ENCODE measurements at regions not wholly inside any gene's neighbourhood (a gene's known extent, or its start where the extent isn't known, plus 50 kb on each side); places are given as distances from the start of the nearest gene placed in this dataset.

DNA sequence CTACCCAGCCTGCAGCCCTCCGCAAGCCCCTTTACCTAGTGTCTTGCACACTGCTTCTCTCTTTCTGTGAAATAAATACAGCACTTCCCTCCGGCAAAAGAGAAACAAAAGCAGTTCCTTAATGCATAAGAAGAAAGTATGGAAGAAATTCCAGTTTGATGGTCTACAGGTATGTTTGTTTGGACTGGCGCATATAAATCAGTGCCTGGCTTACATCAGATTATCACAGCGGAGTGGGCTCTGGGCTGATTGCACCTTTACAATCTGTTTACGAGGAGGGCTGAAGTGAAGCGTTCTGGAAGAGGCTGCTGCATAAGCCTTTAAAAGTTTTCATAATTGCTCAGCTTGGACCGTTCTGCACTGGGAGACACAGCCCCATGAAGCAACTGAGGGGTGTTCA lies 153.5 kb upstream of the FOXF1 start:
- no peak for DNase-seq

DNA sequence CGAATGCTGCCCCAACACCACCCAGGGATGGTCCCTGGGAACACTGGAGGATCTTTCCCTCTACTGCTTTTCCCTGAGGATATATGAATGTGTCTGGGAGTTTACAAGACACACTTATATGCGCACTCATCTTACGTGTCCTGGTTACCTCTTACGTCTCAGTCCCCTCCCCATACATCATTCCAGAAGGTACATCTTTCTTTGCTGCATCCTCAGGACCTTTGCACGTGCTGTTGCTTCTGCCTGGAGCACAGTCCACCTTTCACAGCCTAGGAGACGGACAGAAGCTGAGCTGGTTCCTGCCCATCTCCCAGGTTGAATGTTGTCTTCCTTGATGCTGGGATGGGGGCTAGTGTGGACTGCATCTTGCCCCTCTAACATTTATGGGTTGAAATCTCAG lies 153.0 kb upstream of the FOXF1 start:
- DNase-seq, result no peak

DNA sequence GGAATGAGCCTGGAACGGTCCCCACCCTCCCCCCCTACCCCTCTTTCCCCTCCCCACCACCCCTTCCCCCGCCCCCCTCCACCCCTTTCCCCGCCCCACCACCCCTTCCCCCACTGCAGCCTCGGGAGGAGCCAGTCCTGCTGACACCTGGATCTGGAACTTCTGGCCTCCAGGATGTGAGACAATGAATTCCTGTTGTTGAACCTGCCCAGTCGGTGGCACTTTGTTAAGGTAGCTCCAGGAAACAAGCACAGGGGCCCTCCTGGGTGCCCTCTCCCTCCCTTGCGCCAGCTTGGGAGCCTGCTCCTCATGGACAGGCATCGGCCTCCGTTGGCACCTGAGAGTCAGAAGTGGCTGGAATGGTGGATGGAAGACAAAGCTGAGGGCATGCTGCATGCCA lies 152.4 kb upstream of the FOXF1 start:
- DNase-seq, result no peak

DNA sequence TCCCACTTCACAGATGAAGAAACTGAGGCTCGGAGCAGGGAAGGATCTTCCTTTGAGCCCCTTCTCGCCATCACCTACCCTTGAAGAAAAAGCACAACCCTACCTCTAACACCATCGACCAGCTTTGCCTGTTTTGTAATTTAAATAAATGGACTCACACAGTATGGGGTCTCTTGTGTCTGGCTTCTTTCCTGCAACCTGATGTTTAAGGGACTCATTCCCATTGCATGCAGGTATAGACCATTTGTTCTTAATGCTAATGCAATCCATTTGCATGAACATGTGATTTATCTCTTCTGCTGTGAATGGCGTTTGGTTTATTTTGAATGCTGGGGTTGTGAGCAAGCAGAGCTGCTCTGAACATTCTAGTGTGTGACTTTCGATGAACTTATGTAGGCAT lies 150.8 kb upstream of the FOXF1 start:
- no peak for DNase-seq

DNA sequence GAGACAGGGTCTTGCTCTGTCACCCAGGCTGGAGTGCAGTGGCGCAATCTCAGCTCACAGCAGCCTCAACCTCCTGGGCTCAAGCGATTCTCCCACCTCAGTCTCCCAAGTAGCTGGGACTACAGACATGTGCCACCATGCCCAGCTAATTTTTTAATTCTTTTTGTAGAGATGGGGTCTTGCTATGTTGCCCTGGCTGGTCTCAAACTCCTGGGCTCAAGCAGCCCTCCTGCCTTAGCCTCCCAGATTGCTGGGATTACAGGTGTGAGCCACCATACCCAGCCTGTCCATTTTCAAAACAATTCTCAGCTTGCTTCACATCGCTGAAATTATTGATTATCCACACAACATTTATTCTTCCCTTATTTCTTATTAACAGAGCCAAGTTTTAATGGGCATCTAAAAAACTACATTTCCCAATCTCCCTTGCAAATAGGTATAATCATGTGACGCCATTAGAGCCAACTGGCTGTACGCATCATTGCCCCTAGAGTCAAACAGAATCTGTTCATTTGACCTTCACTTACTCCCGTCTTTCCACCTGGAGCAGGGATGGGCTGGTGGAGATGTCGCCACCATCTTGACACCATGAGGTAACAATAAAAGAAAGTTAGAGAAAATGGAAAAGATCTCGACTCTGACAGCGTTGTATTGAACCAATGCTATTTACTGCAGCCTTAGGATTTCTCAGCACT lies 148.0 kb upstream of the FOXF1 start:
- DNase-seq, result no peak

DNA sequence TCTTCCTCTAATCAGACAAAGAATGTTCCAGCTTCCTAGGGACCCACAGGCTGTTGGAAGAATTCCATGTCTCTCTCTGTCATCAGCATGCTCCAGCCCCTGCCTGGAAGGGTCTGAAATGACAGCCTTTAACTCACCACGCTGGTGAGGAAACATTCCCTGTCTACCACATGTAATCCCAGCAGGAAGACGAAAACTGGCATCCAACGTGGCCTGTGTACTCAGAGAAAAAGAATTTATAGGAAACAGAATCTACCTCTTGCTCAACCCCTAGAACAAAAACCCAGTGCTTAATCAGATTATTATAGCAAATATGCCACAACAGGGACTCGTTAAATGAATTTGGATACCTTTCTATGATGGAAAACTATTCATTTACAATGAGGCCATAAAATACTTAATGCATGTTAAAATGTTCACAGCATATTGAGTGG lies 147.3 kb upstream of the FOXF1 start:
- DNase-seq, result no peak

DNA sequence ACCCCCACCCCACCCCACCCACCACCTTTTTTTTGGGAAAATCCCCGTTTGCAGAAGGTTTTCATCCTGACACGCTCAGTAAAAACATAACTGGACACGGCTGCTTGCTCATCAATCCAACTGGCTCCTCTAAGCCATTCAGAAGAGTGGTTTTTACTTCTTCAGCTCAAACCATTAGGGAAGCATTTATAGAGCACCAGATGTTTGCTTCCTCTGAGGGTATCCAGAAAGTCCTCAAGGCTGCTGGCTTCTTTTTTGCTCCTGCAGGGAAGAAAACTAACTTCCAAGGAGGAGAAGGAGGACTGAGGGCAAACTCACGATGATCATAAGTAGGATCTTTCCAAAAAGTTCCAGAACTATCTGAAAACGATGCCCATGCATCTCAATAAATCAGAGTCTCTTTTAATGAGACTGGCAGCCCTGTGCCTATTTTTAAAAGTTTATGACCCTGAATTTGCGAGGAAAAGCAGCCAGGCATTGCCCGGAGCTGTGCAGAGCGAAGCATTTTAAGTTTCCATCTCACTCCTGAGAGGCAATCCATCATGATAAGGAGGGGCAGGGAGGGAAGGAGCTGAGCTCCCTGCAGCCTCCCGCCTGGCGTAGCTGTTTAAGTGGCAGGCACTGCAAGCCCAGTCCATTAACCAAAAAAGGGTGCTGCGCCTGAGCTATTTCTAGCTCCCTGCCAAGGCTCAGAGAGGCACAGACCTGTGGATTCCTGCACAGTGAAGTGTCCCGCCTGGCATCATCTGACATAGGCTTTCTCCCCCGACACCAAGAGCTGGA lies 146.3 kb upstream of the FOXF1 start:
- DNase-seq, result no peak

DNA sequence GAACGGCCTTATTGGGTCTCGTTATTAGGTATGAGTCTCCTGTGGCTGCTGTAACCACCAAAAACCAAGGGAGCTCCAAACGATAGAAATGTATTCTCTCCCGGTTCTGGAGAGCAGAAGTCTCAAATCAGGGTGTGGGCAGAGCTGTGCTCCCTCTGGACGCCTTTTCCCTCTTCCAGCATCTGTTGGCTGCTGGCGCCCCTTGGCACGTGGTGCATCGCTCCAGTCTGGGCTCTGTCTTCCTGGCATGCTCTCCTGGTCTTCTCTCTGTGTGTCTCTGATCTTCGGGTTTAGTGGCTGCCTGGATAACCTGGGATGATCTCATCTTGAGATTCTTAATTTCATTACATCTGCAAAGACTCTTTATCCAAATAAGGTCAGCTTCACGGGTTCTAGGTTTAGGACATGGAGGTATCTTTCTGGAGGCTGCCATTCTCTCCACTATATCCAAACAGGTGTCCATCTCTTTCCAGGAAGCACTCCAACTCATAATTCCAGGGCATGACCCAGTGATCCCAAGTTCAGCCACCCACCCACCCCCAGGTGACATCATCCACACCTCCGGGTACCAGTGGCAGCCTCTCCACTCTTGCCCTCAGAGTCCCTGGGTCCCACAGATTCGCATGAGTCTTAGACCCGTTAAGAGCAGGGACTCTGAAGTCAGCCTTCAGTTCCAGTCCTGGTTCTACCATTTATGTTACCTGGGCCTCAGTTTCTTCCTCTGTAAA lies 145.5 kb upstream of the FOXF1 start:
- DNase-seq, result no peak

DNA sequence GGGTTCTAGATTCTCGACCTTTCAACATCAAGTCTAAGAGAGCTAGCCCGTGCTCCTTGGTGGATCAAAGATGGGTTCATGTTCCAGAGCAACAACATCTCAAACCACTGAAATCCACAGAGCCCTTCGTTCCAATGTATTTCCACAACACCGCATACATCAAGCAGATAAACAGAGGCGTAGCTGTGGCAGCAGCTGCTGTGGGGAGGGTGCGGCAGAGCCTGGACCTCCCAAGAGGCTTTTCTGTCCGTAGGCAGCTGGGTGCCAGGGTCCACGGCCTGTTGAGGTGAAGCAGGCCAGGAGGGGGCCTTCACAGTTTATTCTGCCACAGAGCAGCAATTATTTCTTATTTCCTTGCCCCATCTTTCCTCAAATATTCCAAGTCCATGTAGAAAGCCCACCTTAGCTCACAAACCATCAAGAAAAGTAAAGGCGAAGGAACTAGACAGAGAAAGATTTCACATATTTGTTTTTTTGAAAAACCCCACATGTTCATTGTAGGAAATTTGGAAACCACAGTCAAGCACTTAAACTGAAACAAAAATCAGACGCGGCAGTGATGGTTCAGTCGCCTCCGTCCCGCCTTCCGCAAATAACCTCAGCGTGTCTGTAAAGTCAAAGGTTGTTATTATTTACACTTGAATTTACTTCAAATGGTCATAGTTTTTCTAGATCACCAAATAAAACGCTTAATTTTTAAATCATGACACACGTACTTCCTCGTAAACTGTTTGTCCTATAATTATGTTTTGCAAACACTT lies 144.6 kb upstream of the FOXF1 start:
- DNase-seq, result no peak

DNA sequence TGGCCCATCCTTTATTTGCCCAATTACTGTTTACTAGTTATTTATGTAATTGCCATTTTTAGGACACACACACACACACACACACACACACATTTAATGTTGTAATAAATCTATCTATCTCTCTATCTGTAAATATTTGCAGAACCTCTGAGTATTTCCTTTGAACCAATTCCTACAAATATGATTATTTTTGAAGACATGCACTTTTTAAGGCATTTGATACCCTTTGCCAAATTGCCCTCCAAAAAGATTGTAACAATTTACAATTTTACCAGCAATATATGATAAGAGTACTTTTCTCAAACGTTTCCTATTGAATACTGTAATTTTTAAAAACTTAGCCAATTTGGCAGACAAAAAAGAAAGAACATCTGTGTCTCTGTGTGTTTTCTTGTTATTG lies 143.8 kb upstream of the FOXF1 start:
- no peak for DNase-seq

DNA sequence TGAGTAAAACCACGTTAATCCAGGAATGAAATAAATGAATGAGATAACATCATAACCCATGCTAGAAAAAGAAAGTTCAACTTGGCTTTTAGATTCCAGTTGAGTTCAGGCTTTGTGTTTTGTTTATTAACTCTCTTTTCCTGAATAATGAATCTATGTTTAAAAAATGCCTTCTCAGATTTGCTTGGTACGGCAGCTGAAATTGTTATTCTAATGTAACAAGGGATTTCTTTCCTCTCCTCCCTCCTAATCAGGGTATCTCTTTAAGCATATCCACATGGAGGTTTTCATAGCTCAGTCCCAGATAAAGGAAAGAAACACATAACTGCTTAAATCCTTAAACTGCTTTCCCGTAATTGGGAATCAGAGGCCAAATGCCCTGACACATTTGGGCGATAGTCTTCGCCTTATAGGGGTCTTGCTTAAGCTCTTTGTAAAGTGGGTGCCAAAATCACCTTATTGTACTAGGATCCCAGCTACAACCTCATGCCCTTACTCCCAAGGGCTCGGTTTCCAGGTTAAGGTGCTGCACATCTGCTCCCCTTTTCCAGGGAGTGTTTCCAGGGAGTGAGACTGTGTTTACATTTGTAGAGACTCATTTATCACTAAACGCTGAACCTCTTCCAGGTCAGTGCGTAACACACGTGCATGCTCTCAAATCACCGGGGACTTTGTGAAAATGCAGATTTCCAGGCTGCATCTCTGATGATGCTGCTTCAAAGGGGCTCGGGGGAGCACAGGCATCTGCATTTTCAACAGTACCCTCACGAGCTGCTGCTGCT lies 142.8 kb upstream of the FOXF1 start:
- no peak for DNase-seq

DNA sequence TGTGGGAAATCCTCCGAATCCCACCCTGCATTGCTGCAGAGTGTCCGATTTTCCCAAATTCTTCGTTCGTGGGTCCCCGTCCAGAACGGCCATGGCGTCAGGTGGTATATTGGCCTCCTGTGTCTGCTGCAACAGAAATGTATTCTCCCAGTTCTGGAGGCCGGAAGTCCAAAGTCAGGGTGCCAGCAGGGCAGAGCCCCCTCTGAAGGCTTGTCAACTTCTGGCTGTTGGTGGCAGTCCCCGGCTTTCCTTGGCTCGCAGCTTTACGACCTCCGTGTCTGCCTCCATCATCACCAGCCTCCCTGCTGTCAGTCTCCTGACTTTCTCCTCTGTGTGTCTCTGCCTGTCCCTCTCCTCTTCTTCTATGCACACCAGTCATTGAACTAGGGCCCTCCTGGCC lies 142.1 kb upstream of the FOXF1 start:
- no peak for DNase-seq

DNA sequence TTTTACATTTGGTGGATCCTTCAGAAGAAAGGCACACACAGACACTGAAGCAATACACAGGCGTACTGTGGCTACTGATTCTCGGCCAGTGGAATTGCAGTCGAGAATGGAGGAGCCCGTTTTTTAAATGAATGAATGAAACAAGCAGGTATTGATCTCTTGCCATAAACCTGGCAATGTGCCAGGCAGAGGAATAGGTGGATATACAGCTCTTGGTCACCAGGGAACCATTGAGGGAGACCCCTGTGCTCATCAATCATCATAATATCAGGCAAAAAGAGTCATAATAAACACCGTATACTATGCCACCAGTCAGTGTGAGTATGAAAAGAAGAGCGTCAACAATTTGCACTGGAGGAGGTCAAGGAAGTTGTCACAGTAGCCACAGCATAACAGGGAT lies 140.3 kb upstream of the FOXF1 start:
- DNase-seq, result no peak

DNA sequence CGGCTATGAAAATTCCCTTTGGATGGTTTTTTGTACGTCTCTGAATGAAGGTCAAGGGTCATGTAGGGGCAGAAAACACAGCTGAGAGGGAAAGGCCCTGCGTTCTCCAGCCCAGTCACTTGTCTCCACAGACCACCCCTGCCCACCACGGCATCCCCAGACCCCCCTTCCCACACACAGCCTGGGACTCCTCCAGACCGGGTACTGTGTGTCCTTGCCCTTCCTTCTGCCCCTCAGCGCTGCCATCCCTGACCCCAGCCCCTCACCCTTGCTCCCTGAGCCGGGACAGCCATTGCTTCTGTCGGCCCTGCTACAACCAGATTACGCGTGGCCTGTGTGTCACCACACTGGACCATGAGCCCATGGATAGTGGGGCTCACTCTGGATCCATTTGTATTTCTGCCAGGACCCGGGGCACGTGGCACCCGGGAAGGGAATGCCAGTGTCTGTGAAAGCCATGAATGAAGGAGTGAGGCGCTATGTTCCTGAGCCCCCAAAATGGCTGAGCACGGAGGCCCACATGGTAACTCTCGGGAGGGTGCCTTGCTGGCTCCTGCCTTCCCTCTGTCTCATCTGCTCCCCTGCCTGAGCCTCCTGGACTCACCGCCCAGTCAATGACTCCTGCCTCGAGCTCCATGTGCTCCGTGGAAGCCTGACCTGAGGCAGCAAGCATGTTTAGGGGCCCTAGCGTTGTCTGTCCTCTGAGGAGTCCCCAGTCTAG lies 139.1 kb upstream of the FOXF1 start:
- no peak for DNase-seq

DNA sequence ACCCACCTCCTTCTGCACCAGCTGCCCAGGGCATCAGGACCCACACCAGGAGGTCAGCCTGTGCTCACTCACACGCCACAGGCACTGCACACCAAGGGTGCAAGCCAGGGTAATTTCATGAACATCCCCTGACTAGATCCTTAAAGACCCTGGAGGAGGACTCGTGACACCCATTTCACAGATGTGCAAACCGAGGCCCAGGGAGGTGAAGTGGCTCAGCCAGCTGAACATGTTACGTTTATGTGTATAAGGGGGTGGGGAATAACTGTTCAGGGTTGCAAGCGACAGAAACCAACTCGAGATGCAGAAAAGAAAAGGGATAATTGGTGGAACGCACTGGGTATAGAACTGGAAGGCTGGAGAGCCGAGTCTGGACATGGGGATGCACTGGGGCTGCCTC lies 138.1 kb upstream of the FOXF1 start:
- no peak for DNase-seq

DNA sequence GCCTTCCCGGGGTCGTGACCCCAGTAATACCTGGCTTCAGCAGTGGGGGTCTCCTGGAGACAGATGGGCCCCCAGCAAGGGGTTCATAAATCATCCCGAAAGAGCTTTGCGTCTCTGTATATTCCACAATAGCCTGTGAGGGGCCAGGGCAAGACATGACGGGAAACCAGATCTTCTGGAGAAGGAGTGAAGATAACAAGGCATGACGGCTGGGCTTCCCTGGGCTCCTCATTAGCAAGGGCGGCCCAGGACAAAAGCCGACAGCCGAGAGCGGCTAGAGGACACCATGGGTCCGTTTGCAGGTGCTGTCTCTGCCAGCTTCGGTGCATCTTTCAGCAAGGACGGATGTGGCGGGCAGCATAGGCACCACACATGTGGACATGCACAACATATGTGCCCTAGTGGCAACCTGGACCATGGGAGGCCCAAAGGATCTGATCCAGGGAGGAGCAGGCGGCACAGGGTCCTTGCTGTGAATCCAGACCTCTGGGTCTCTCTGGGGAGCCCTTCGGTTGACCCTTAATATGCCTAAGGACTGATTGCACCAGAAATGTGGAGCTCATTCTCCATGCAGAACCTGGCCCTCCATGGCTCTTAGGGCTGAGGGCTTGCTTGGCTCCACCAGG lies 136.9 kb upstream of the FOXF1 start:
- DNase-seq, result no peak

DNA sequence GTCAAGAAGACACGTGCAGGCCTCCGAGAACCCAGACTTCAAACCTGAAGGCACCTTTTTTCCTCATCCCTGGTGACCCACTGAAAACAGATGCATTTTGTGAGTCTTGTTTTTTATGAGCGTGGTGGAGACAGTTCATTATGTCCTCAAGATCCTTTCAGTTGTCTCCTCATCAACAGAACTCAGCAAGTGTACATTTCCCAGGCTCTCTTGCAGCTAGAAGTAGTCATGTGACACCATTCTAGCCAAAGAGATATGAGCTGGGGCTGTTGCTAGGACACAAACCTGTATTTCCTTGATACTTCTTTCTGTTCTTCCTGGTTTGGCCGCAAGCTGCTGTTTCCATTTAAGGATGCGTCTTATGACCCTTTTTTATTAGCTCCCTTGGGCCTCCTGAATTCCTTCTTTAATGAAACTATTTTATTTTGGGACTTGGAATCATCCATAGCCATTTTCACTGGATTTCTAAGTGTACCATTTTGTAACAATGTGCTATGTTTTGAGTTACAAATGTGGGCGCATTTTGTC lies 135.7 kb upstream of the FOXF1 start:
- no peak for DNase-seq

DNA sequence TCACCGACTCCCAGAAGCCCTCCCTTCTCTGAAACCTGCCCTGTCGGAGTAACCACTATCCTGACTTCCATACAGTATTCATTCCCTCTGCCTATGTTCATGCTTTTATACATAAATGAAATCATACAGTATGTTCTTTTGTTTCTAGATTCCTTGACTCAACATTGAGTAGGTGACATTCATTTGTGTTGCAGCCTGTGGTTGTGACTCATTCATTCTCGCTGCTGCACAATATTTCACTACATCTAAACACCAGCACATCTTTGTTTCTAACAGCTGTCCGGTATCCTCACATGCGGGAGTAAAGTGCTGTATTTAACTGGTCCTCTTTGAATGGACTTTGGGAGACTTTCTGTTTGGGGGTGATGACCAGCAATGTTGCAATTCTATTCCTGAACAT lies 135.0 kb upstream of the FOXF1 start:
- no peak for DNase-seq

DNA sequence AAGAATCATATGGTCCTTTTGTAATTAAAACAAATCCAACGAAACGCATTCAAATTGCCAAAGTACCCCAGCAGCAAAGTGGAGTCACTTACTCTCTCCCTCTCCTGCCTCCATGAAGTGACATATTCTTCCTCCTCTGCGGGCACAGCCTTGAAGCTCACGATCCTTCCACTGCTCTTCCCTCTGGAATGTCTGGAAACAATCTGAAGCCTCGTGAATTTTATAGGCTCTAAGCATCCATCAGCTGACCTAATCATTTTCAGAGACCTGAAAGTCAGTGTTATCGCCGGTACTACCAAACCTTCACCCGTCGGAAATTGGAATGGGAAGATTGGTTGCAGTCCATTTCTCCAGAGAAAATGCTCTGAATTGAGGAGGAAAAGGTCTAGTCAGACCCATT lies 134.5 kb upstream of the FOXF1 start:
- no peak for DNase-seq

DNA sequence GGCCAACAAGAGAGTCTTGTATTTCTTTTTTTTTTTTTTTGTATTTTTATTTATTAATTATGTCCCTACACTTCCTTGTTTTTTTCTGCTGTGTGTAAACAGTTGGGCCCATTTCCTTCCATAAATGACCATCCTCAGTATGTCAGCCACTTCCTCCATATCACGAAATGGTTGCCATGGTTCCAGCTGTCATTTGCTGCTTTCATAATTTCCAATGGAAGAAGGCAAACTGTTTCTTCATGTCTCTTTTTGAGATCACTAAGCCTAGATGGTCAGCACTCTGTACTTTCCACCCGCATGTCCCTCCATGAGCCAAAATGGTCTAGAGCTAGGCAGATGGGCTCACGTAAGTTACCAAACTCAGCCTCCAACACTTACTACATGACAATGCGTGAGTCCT lies 133.5 kb upstream of the FOXF1 start:
- no peak for DNase-seq

Data from DMS53 (cell line).